Tibial artery (tissue), 4 donors: ENCODE measurements at regions not wholly inside any gene's neighbourhood (a gene's known extent, or its start where the extent isn't known, plus 50 kb on each side); places are given as distances from the start of the nearest gene placed in this dataset.

Experiments
- DNase-seq, 2 donors: peaks; one replicate each; pipeline ENCODE4 v3.0.0-alpha.2; 2019
- H3K27ac ChIP-seq, 2 donors: fragments of 200-600 bp; sonication (generic) in 1 of 2; 1 replicate in 1 of 2; 2 replicates in 1 of 2; pipeline ENCODE4 v1.5.1; 2018 to 2019; ENCODE audit warnings: mild to moderate bottlenecking in 1 of 2
- H3K27me3 ChIP-seq, 2 donors: fragments of 200-600 bp; sonication (generic) in 1 of 2; one replicate each; pipeline versions ENCODE4 v1.5.1 to v1.6.0; 2016 to 2019
- H3K36me3 ChIP-seq, 3 donors: fragments of 200-600 bp; sonication (generic) in 2 of 3; one replicate each; pipeline ENCODE4 v1.5.1; 2016 to 2019; ENCODE audit warnings: mild to moderate bottlenecking in 2 of 3
- H3K4me1 ChIP-seq, 4 donors: fragments of 200-600 bp; sonication (generic) in 2 of 4; 1 replicate in 3 of 4; 2 replicates in 1 of 4; pipeline ENCODE4 v1.5.1; 2016 to 2019
- H3K4me3 ChIP-seq, 2 donors: fragments of 200-600 bp; sonication (generic) in 1 of 2; 1 replicate in 1 of 2; 2 replicates in 1 of 2; pipeline ENCODE4 v1.5.1; 2018 to 2019; ENCODE audit warnings: mild to moderate bottlenecking in 2 of 2
- H3K9me3 ChIP-seq, 3 donors: fragments of 200-600 bp; sonication (generic) in 1 of 3; one replicate each; pipeline ENCODE4 v1.5.1; 2016 to 2019
- CTCF ChIP-seq, 2 experiments: fragments of 200-600 bp in 1 of 2; fragments of 450-650 bp in 1 of 2; IDR thresholded peaks; one replicate each; pipeline ENCODE4 v1.5.1; 2017 to 2019; ENCODE audit warnings: antibody characterized with exemption in 2 of 2, mild to moderate bottlenecking in 1 of 2, moderate library complexity in 1 of 2
- intact Hi-C: fragments of 100-400 bp; cut with DNase I; formaldehyde crosslinking; loops from one replicate; pipeline ENCODE4 v1.15.0; 2023; ENCODE audit warnings: low total_unique reads

- DNase-seq, result no peak
- Histone ChIP-seq H3K4me3 (no peak overlapping the region), H3K27me3 (no peaks in the 10 kb centered on the region), H3K4me1 (no peaks in the 10 kb centered on the region), H3K27ac (no peak overlapping the region), H3K36me3 (no peaks in the 10 kb centered on the region), H3K9me3 (no peaks in the 10 kb centered on the region)
- intact Hi-C loops, result no loop called here
- TF ChIP-seq CTCF (IDR thresholded peaks at IDR 0.05), result no peak
Measured at GRCh38 chr17:22467720-22468119, 775.4 kb downstream of the KCNJ18 start.

- no peaks in the 10 kb centered on the region for H3K4me1 ChIP-seq
- no peaks in the 10 kb centered on the region for H3K27me3 ChIP-seq
- TF ChIP-seq CTCF (IDR thresholded peaks at IDR 0.05), result no peak
- no peaks in the 10 kb centered on the region for H3K36me3 ChIP-seq
- no peak overlapping the region for H3K27ac ChIP-seq
- no peak for DNase-seq
- no peak overlapping the region for H3K4me3 ChIP-seq
- no peaks in the 10 kb centered on the region for H3K9me3 ChIP-seq
- intact Hi-C loops, result no loop called here
Measured at GRCh38 chr17:22469101-22469880, 777.0 kb downstream of the KCNJ18 start.

- DNase-seq, result no peak
- TF ChIP-seq CTCF (IDR thresholded peaks at IDR 0.05), result no peak
Measured at GRCh38 chr17:22469941-22470340, 777.6 kb downstream of the KCNJ18 start.

GRCh38 chr17:22470411-22471175 is 778.3 kb downstream of the KCNJ18 start:
- no peaks in the 10 kb centered on the region for H3K27me3 ChIP-seq
- H3K4me3 ChIP-seq, result no peak overlapping the region
- no peak for TF ChIP-seq CTCF (IDR thresholded peaks at IDR 0.05)
- H3K9me3 ChIP-seq, result no peaks in the 10 kb centered on the region
- intact Hi-C loops, result no loop called here
- H3K36me3 ChIP-seq, result no peaks in the 10 kb centered on the region
- DNase-seq, result no peak
- H3K27ac ChIP-seq, result no peak overlapping the region
- H3K4me1 ChIP-seq, result no peaks in the 10 kb centered on the region

More at GRCh38 chr17:22469941-22470340, 777.6 kb downstream of the KCNJ18 start:
- Histone ChIP-seq H3K27ac (no peak overlapping the region), H3K9me3 (no peaks in the 10 kb centered on the region), H3K4me1 (no peaks in the 10 kb centered on the region), H3K27me3 (no peaks in the 10 kb centered on the region), H3K4me3 (no peak overlapping the region), H3K36me3 (no peaks in the 10 kb centered on the region)
- intact Hi-C loops, result no loop called here

- Histone ChIP-seq H3K27me3 (no peaks in the 10 kb centered on the region), H3K9me3 (peaks cover 3 to 16% (median 5%) of the 10 kb centered on the region in 3 donors), H3K27ac (no peak overlapping the region), H3K4me1 (no peaks in the 10 kb centered on the region), H3K36me3 (no peaks in the 10 kb centered on the region), H3K4me3 (no peak overlapping the region)
- DNase-seq, result no peak
- no peak for TF ChIP-seq CTCF (IDR thresholded peaks at IDR 0.05)
- intact Hi-C loops, result no loop called here
Measured at GRCh38 chr17:22484826-22485225, 792.5 kb downstream of the KCNJ18 start.
